ENCODE measurements at regions not wholly inside any gene's neighbourhood (a gene's known extent, or its start where the extent isn't known, plus 50 kb on each side); places are given as distances from the start of the nearest gene placed in this dataset.

DNA sequence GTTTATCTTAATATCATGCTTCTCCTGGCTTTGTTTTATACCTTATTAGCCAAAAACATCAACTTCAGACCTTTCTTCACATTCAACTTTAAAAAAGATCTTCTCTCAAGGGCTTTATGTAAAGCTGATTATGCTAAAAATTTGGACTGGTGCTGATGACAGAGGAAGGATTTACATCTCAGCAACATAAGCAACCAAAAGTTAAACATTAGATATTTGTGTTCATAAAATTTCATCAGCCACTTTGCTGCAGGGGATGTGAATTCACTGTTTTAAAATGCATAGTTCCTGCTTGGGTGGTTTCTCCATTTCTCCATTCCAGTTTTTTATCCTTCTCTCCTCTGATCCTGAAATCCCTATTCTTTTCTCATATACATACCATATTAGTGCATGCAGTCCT lies 398.6 kb upstream of the DDI1 start:
- H3K4me2 ChIP-seq (ENCODE audit: low read depth, low read length), result no peak overlapping the region
- H3K9me3 ChIP-seq (ENCODE audit: low read length), result no peaks in the 10 kb centered on the region
- no peaks in the 10 kb centered on the region for H3K4me1 ChIP-seq (ENCODE audit: insufficient read depth, low read length)
- no peaks in the 10 kb centered on the region for H3K36me3 ChIP-seq (replicated peaks in 1 of 2; ENCODE audit: control insufficient read depth in 1 of 2, insufficient read depth in 2 of 2, low read length in 2 of 2)
- no peaks in the 10 kb centered on the region for H3K27me3 ChIP-seq (ENCODE audit: control insufficient read depth in 1 of 2, insufficient read depth in 2 of 2, low read length in 2 of 2)
- no peaks in the 10 kb centered on the region for H3K79me2 ChIP-seq (ENCODE audit: insufficient read depth, low read length)
- TF ChIP-seq, protein P1, sequence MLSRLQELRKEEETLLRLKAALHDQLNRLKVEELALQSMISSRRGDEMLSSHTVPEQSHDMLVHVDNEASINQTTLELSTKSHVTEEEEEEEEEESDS (CRISPR knock-in tag; IDR thresholded peaks at IDR 0.05; ENCODE audit: borderline replicate concordance), result no peak
- TF ChIP-seq MAZ (IDR thresholded peaks at IDR 0.05; ENCODE audit: borderline replicate concordance, low read depth, low read length) (no peak), MAZ (CRISPR knock-in tag; IDR thresholded peaks at IDR 0.05; ENCODE audit: low read depth) (no peak), SCMH1 (CRISPR knock-in tag; IDR thresholded peaks at IDR 0.05; ENCODE audit: borderline replicate concordance) (no peak), ZNF670 (CRISPR knock-in tag; IDR thresholded peaks at IDR 0.05; ENCODE audit: borderline replicate concordance) (no peak), ZNF83 (CRISPR knock-in tag; IDR thresholded peaks at IDR 0.05; ENCODE audit: borderline replicate concordance) (no peak), HCFC1 (IDR thresholded peaks at IDR 0.05; ENCODE audit: low read depth, low read length) (no peak), ARNT2 (CRISPR knock-in tag; IDR thresholded peaks at IDR 0.05; ENCODE audit: low read depth) (no peak), ZMAT3 (CRISPR knock-in tag; conservative IDR thresholded peaks at IDR 0.05) (no peak), ZNF383 (CRISPR knock-in tag; IDR thresholded peaks at IDR 0.05; ENCODE audit: borderline replicate concordance) (no peak), ZNF20 (CRISPR knock-in tag; IDR thresholded peaks at IDR 0.05) (no peak), E2F1 (CRISPR knock-in tag; IDR thresholded peaks at IDR 0.05) (no peak), ARNTL (CRISPR knock-in tag; IDR thresholded peaks at IDR 0.05) (no peak)
- H3K4me3 ChIP-seq (replicated peaks in 1 of 3; ENCODE audit: insufficient read depth in 1 of 3, low read depth in 2 of 3, low read length in 3 of 3), result no peak overlapping the region
- no peak overlapping the region for H3K27ac ChIP-seq (ENCODE audit: extremely low read length, insufficient read depth, low read length)
- H4K20me1 ChIP-seq (ENCODE audit: insufficient read depth, low read length), result no peaks in the 10 kb centered on the region
- intact Hi-C loops (cut with micrococcal nuclease; ENCODE audit: unreplicated experiment) (no loop called here), in situ Hi-C loops (cut with HindIII; ENCODE audit: extremely low pct_ligation_motif_present, low pct_unique_long_range_greater_than_20kb) (no loop called here)
- no peak for DNase-seq (ENCODE audit: low spot score)
- no peak overlapping the region for H3K9ac ChIP-seq (ENCODE audit: insufficient read depth, low read depth, low read length)
- ChIA-PET CTCF (ENCODE audit: low intra/inter-chr PET ratio, low total read pairs) (no interaction called here), POLR2A (no interaction called here)
- no peak overlapping the region for H2AFZ ChIP-seq (ENCODE audit: low read length)
- FAIRE-seq, result no peak
- ATAC-seq, result no peak
- BruUV-seq (replicated peaks), result no TSS peak

All from HepG2 (cell line).